A673 (cell line): ENCODE measurements at regions not wholly inside any gene's neighbourhood (a gene's known extent, or its start where the extent isn't known, plus 50 kb on each side); places are given as distances from the start of the nearest gene placed in this dataset.

ENCODE experiments used
- BruUV-seq: library from RNA; stranded (reverse); fragments of 400-500 nt; replicated peaks from 2 replicates; lab custom pipeline; 2021; lab: Mats Ljungman, UMichigan
- CTCF ChIA-PET: fragments of 300-600 bp; sonication (Branson Sonifier 250); formaldehyde crosslinking; loops from one replicate; lab custom pipeline; 2022; ENCODE audit warnings: antibody characterized with exemption; lab: Charles Lee
- POLR2A ChIA-PET: fragments of 300-600 bp; sonication (Branson Sonifier 250); formaldehyde crosslinking; loops from one replicate; lab custom pipeline; 2022; ENCODE audit warnings: antibody characterized with exemption; ENCODE audit not compliant: low non-redundant PET; lab: Charles Lee
- DNase-seq: peaks from one replicate; pipeline ENCODE4 v3.0.0-alpha.2; 2015; ENCODE audit warnings: low spot score
- H3K27ac ChIP-seq: fragments of 200-600 bp; sonication (generic); 2 replicates; pipeline ENCODE4 v1.5.1; 2016; ENCODE audit warnings: mixed run types, low read depth, mild to moderate bottlenecking, mixed read lengths, antibody characterized with exemption, low read length; ENCODE audit not compliant: poor library complexity, severe bottlenecking
- H3K27me3 ChIP-seq: fragments of 200-600 bp; sonication (generic); replicated peaks from 2 replicates; pipeline ENCODE4 v1.6.1; 2017; ENCODE audit warnings: mixed run types, low read depth, mild to moderate bottlenecking, mixed read lengths, antibody characterized with exemption, low read length; ENCODE audit not compliant: insufficient read depth, poor library complexity
- H3K36me3 ChIP-seq: fragments of 200-600 bp; sonication (generic); 2 replicates; pipeline ENCODE4 v1.6.1; 2016; ENCODE audit warnings: mixed run types, mild to moderate bottlenecking, mixed read lengths, antibody characterized with exemption, low read length; ENCODE audit not compliant: insufficient read depth, poor library complexity, severe bottlenecking
- H3K4me1 ChIP-seq: fragments of 200-600 bp; sonication (generic); 2 replicates; pipeline ENCODE4 v1.6.1; 2017; ENCODE audit warnings: mixed run types, mild to moderate bottlenecking, mixed read lengths, antibody characterized with exemption, low read length; ENCODE audit not compliant: insufficient read depth, poor library complexity, severe bottlenecking
- H3K4me3 ChIP-seq: fragments of 200-600 bp; sonication (generic); 2 replicates; pipeline ENCODE4 v1.5.1; 2016; ENCODE audit warnings: low read depth, mixed run types, mild to moderate bottlenecking, mixed read lengths, low read length; ENCODE audit not compliant: poor library complexity, severe bottlenecking
- H3K9me3 ChIP-seq: fragments of 200-600 bp; sonication (generic); 2 replicates; pipeline ENCODE4 v1.6.1; 2016; ENCODE audit warnings: mixed run types, low read depth, mild to moderate bottlenecking, mixed read lengths, antibody characterized with exemption, low read length; ENCODE audit not compliant: poor library complexity, severe bottlenecking
- EZH2 ChIP-seq: fragments of 200-600 bp; sonication (generic); IDR thresholded peaks from 2 replicates; pipeline ENCODE4 v1.6.1; 2017; ENCODE audit warnings: borderline replicate concordance, low read depth, mild to moderate bottlenecking, mixed read lengths, antibody characterized with exemption, low read length; ENCODE audit not compliant: poor library complexity, severe bottlenecking
- intact Hi-C: fragments of 100-400 bp; cut with micrococcal nuclease; formaldehyde crosslinking; loops from one replicate; pipeline ENCODE4 v1.10.0; 2022; ENCODE audit not compliant: unreplicated experiment
- TF ChIP-seq, protein P1 (sequence below): fragments of 300-800, 200-600 bp; sonication (generic); conservative IDR thresholded peaks from 2 replicates; pipeline ENCODE4 v1.5.1; 2017; ENCODE audit warnings: low read depth, mild to moderate bottlenecking, antibody characterized with exemption, low read length, moderate library complexity, mixed read lengths

DNA sequence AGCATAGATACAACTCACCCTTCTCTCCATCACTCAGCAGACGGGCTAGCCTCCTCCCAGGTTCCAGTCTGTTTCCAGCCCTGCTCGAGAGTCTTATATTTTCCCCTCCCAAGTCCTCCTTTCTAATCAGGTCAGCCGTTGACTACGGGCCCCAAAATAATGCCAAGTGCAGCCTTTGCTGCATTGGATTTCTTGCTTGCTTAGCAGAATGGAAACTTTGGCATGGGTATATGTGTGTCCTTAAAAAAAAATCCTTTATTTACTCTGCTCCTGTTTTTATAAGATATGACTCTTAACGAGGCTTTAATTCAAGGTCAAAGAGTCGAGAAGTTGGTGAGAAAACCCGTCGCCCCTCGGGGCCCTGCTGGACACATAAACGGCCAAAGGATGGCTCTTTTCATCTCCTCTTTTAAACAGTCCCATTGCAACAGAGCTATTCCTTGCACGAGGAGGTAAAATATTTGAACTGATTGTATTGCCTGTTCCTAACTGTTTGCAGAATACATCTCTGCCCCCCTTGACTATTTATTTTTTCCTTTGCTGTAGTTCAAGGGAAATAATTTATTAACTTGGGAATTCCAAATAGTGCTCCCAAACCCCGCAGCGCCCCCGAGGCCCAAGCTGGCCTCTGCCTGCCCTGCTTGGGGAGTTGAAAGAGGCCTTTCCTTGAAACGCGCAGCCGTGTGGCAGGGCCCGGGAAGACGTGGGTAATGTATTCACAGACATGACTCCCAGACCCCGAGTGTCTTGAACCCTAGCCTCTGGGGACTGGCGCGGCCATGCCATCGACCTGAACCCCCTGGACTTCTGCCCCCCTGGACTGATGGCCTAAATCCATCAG lies 156.5 kb upstream of the MYL2 start:
- CTCF ChIA-PET: interaction anchor here (0.5 kb wide), 1 partner anchor 11 kb away, joined by 4 read pairs; no protein-coding TSS in a partner anchor

GRCh38 chr12:111076199-111076598 lies 155.8 kb upstream of the MYL2 start:
- ChIA-PET POLR2A (no interaction called here), CTCF (no interaction called here)
- no peak for DNase-seq
- H3K27me3 ChIP-seq: no peaks in the 10 kb centered on the region
- H3K27ac ChIP-seq: no peak overlapping the region
- no peak overlapping the region for H3K4me3 ChIP-seq
- intact Hi-C loops: no loop called here
- TF ChIP-seq, protein P1, sequence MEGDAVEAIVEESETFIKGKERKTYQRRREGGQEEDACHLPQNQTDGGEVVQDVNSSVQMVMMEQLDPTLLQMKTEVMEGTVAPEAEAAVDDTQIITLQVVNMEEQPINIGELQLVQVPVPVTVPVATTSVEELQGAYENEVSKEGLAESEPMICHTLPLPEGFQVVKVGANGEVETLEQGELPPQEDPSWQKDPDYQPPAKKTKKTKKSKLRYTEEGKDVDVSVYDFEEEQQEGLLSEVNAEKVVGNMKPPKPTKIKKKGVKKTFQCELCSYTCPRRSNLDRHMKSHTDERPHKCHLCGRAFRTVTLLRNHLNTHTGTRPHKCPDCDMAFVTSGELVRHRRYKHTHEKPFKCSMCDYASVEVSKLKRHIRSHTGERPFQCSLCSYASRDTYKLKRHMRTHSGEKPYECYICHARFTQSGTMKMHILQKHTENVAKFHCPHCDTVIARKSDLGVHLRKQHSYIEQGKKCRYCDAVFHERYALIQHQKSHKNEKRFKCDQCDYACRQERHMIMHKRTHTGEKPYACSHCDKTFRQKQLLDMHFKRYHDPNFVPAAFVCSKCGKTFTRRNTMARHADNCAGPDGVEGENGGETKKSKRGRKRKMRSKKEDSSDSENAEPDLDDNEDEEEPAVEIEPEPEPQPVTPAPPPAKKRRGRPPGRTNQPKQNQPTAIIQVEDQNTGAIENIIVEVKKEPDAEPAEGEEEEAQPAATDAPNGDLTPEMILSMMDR: no peak
- no peak for TF ChIP-seq EZH2
- no peaks in the 10 kb centered on the region for H3K36me3 ChIP-seq
- BruUV-seq: no TSS peak
- no peaks in the 10 kb centered on the region for H3K4me1 ChIP-seq
- no peaks in the 10 kb centered on the region for H3K9me3 ChIP-seq

More for the DNA sequence above, 156.5 kb upstream of the MYL2 start:
- no peaks in the 10 kb centered on the region for H3K9me3 ChIP-seq
- H3K4me3 ChIP-seq: no peak overlapping the region
- H3K4me1 ChIP-seq: no peaks in the 10 kb centered on the region
- no TSS peak for BruUV-seq
- H3K27ac ChIP-seq: no peak overlapping the region
- intact Hi-C loops: no loop called here
- DNase-seq: no peak
- POLR2A ChIA-PET: no interaction called here
- no peaks in the 10 kb centered on the region for H3K36me3 ChIP-seq
- TF ChIP-seq, protein P1: no peak
- TF ChIP-seq EZH2: no peak
- no peaks in the 10 kb centered on the region for H3K27me3 ChIP-seq

- Histone ChIP-seq H3K36me3 (no peaks in the 10 kb centered on the region), H3K27ac (no peak overlapping the region), H3K27me3 (no peaks in the 10 kb centered on the region), H3K4me3 (no peak overlapping the region), H3K9me3 (no peaks in the 10 kb centered on the region), H3K4me1 (no peaks in the 10 kb centered on the region)
- DNase-seq: no peak
- BruUV-seq: no TSS peak
- intact Hi-C loops: no loop called here
- TF ChIP-seq, protein P1: no peak
- TF ChIP-seq EZH2: no peak
- POLR2A ChIA-PET: no interaction called here
- CTCF ChIA-PET: no interaction called here
Observed at GRCh38 chr12:111074965-111075364, 154.6 kb upstream of the MYL2 start.
